Peyer's patch (tissue), 4 donors: ENCODE measurements at regions not wholly inside any gene's neighbourhood (a gene's known extent, or its start where the extent isn't known, plus 50 kb on each side); places are given as distances from the start of the nearest gene placed in this dataset.

Experiments used
- POLR2A ChIP-seq, 2 donors: fragments of 450-650 bp; IDR thresholded peaks; one replicate each; pipeline ENCODE4 v1.5.1; 2017; ENCODE audit warnings: antibody characterized with exemption in 2 of 2, mild to moderate bottlenecking in 2 of 2, moderate library complexity in 2 of 2
- TF ChIP-seq, protein P1 (sequence below), 6 experiments: fragments of 450-650 bp in 4 of 6; fragments of 200-600 bp in 2 of 6; sonication (generic) in 1 of 6; IDR thresholded peaks; one replicate each; pipeline ENCODE4 v1.5.1; 2017 to 2019; ENCODE audit warnings: antibody characterized with exemption in 6 of 6, mild to moderate bottlenecking in 3 of 6, moderate library complexity in 1 of 6

DNA sequence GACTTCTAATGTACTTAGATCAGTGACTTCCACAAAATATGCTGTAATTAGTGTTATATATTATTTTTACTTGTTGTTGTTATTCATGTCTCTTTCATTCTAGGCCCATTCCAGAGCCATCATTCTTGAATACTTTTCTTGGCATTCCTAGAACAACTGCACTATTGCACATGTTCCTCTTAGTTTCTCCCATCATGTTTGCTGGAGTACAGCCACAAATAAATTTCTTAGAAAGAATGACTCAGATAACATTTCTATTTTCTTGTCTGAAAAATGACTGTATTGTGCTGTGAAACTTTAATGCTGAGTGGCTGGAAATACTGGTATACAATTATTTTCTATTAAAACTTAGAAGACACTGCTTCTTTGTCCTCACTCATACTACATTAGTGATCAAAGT is 651.0 kb upstream of the STEAP1 start:
- TF ChIP-seq, protein P1, sequence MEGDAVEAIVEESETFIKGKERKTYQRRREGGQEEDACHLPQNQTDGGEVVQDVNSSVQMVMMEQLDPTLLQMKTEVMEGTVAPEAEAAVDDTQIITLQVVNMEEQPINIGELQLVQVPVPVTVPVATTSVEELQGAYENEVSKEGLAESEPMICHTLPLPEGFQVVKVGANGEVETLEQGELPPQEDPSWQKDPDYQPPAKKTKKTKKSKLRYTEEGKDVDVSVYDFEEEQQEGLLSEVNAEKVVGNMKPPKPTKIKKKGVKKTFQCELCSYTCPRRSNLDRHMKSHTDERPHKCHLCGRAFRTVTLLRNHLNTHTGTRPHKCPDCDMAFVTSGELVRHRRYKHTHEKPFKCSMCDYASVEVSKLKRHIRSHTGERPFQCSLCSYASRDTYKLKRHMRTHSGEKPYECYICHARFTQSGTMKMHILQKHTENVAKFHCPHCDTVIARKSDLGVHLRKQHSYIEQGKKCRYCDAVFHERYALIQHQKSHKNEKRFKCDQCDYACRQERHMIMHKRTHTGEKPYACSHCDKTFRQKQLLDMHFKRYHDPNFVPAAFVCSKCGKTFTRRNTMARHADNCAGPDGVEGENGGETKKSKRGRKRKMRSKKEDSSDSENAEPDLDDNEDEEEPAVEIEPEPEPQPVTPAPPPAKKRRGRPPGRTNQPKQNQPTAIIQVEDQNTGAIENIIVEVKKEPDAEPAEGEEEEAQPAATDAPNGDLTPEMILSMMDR (IDR thresholded peaks at IDR 0.05), result no peak
- no peak for TF ChIP-seq POLR2A (IDR thresholded peaks at IDR 0.05)
